B cell (primary cell): ENCODE measurements at regions not wholly inside any gene's neighbourhood (a gene's known extent, or its start where the extent isn't known, plus 50 kb on each side); places are given as distances from the start of the nearest gene placed in this dataset.

Source experiments
- ATAC-seq: fragments of 200-7000 bp; cut with Tn5 transposase; one replicate; pipeline ENCODE4 v1.10.0; 2021; ENCODE audit warnings: low read depth, mild to moderate bottlenecking, moderate number of reproducible peaks, moderate library complexity
- CTCF ChIA-PET: fragments of 350-600 bp; sonication (Branson Sonifier 250); formaldehyde crosslinking; loops from one replicate; lab custom pipeline; 2021; ENCODE audit warnings: antibody characterized with exemption, inconsistent platforms; lab: Charles Lee
- POLR2A ChIA-PET: fragments of 350-600 bp; sonication (Branson Sonifier 250); formaldehyde crosslinking; loops from one replicate; lab custom pipeline; 2021; ENCODE audit warnings: antibody characterized with exemption; lab: Charles Lee
- DNase-seq: peaks from one replicate; pipeline ENCODE4 v3.0.0; 2013
- H2AFZ ChIP-seq: 2 replicates; pipeline ENCODE4 v1.6.1; 2012; ENCODE audit warnings: mild to moderate bottlenecking, low read depth, low read length; ENCODE audit not compliant: insufficient read depth, poor library complexity, severe bottlenecking
- H3K27ac ChIP-seq, 2 donors: 1 replicate in 1 of 2; 2 replicates in 1 of 2; pipeline ENCODE4 v1.5.1; 2012 to 2013; ENCODE audit warnings: low read length in 2 of 2, mild to moderate bottlenecking in 2 of 2, moderate library complexity in 1 of 2
- H3K27me3 ChIP-seq, 4 experiments: fragments of 200-600 bp in 1 of 4; sonication (generic) in 1 of 4; replicated peaks in 1 of 4; 1 replicate in 2 of 4; 2 replicates in 2 of 4; pipeline versions ENCODE4 v1.6.1 to v1.7.0; 2013 to 2016; ENCODE audit warnings: low read length in 3 of 4, mild to moderate bottlenecking in 2 of 4, mixed read lengths in 1 of 4, moderate library complexity in 1 of 4; ENCODE audit not compliant: insufficient read depth in 4 of 4, control insufficient read depth in 3 of 4; ENCODE audit errors: control extremely low read depth in 1 of 4
- H3K36me3 ChIP-seq, 2 experiments: replicated peaks in 1 of 2; 1 replicate in 1 of 2; 2 replicates in 1 of 2; pipeline versions ENCODE4 v1.6.1 to v1.7.1; 2013; ENCODE audit warnings: low read length in 1 of 2; ENCODE audit not compliant: insufficient read depth in 2 of 2, control insufficient read depth in 1 of 2; ENCODE audit errors: control extremely low read depth in 1 of 2, extremely low read depth in 1 of 2
- H3K4me1 ChIP-seq, 2 donors: fragments of 200-600 bp in 1 of 2; sonication (generic) in 1 of 2; 1 replicate in 1 of 2; 2 replicates in 1 of 2; pipeline versions ENCODE4 v1.5.1 to v1.6.1; 2013 to 2017; ENCODE audit warnings: low read length in 2 of 2; ENCODE audit not compliant: control insufficient read depth in 2 of 2, insufficient read depth in 2 of 2
- H3K4me2 ChIP-seq: replicated peaks from 2 replicates; pipeline ENCODE3; 2012; ENCODE audit warnings: mild to moderate bottlenecking, low read depth, low read length; ENCODE audit not compliant: poor library complexity, severe bottlenecking
- H3K4me3 ChIP-seq, 5 experiments: fragments of 200-600 bp in 1 of 5; sonication (generic) in 1 of 5; 1 replicate in 3 of 5; 2 replicates in 2 of 5; pipeline versions ENCODE4 v1.5.1 to v1.7.0; 2011 to 2016; ENCODE audit warnings: low read length in 4 of 5, mild to moderate bottlenecking in 4 of 5, low read depth in 2 of 5, control low read depth in 1 of 5, moderate library complexity in 1 of 5; ENCODE audit not compliant: insufficient read depth in 1 of 5; ENCODE audit errors: control extremely low read depth in 1 of 5, extremely low read depth in 1 of 5
- H3K79me2 ChIP-seq: fragments of 200-600 bp; sonication (generic); one replicate; pipeline ENCODE4 v1.6.0; 2016; ENCODE audit warnings: low read length; ENCODE audit not compliant: control insufficient read depth, insufficient read depth
- H3K9ac ChIP-seq: fragments of 200-600 bp; sonication (generic); 2 replicates; pipeline ENCODE4 v1.6.1; 2017; ENCODE audit warnings: mild to moderate bottlenecking, low read length, moderate library complexity
- H3K9me3 ChIP-seq, 3 donors: one replicate each; pipeline versions ENCODE4 v1.6.1 to v1.7.1; 2013; ENCODE audit warnings: low read length in 2 of 3; ENCODE audit not compliant: control insufficient read depth in 2 of 3, insufficient read depth in 1 of 3; ENCODE audit errors: control extremely low read depth in 1 of 3
- H4K20me1 ChIP-seq: 2 replicates; pipeline ENCODE4 v1.6.0; 2012; ENCODE audit warnings: mild to moderate bottlenecking, low read length; ENCODE audit not compliant: insufficient read depth, control insufficient read depth, poor library complexity, severe bottlenecking
- H3K27ac Mint-ChIP-seq: one replicate; pipeline ENCODE4 v1.8.0; 2021; ENCODE audit warnings: mixed read lengths
- H3K27me3 Mint-ChIP-seq: one replicate; pipeline ENCODE4 v1.8.0; 2021; ENCODE audit warnings: mixed read lengths
- H3K4me1 Mint-ChIP-seq: one replicate; pipeline ENCODE4 v1.8.0; 2021; ENCODE audit warnings: mixed read lengths
- H3K4me3 Mint-ChIP-seq: one replicate; pipeline ENCODE4 v1.8.0; 2021; ENCODE audit warnings: mixed read lengths
- H3K9me3 Mint-ChIP-seq: one replicate; pipeline ENCODE4 v1.8.0; 2022; ENCODE audit warnings: mixed read lengths; ENCODE audit not compliant: insufficient read depth
- EZH2 ChIP-seq: IDR thresholded peaks from 2 replicates; pipeline ENCODE4 v1.6.1; 2012; ENCODE audit warnings: borderline replicate concordance, low read depth, mild to moderate bottlenecking, moderate library complexity, low read length; ENCODE audit not compliant: insufficient read depth, poor library complexity, severe bottlenecking
- WGBS: methylation state at CpG from one replicate; pipeline ENCODE4 v1.1.5; 2013; ENCODE audit warnings: missing lambda C conversion rate; ENCODE audit not compliant: insufficient coverage; 5-methylcytosine and 5-hydroxymethylcytosine counted together
- intact Hi-C: fragments of 100-400 bp; cut with micrococcal nuclease; formaldehyde crosslinking; loops from one replicate; pipeline ENCODE4 v1.10.0; 2022
- TF ChIP-seq, protein P1 (sequence below): fragments of 200-600 bp; IDR thresholded peaks from one replicate; pipeline ENCODE4 v1.8.0; 2022; ENCODE audit warnings: antibody characterized with exemption, mild to moderate bottlenecking

- TF ChIP-seq, protein P1, sequence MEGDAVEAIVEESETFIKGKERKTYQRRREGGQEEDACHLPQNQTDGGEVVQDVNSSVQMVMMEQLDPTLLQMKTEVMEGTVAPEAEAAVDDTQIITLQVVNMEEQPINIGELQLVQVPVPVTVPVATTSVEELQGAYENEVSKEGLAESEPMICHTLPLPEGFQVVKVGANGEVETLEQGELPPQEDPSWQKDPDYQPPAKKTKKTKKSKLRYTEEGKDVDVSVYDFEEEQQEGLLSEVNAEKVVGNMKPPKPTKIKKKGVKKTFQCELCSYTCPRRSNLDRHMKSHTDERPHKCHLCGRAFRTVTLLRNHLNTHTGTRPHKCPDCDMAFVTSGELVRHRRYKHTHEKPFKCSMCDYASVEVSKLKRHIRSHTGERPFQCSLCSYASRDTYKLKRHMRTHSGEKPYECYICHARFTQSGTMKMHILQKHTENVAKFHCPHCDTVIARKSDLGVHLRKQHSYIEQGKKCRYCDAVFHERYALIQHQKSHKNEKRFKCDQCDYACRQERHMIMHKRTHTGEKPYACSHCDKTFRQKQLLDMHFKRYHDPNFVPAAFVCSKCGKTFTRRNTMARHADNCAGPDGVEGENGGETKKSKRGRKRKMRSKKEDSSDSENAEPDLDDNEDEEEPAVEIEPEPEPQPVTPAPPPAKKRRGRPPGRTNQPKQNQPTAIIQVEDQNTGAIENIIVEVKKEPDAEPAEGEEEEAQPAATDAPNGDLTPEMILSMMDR = no peak
- TF ChIP-seq EZH2 = no peak
- H3K4me2 ChIP-seq = no peak overlapping the region
- DNase-seq (no peak), ATAC-seq (no peak)
- Mint-ChIP-seq H3K4me1 (no peaks in the 10 kb centered on the region), H3K27ac (no peak overlapping the region), H3K9me3 (no peaks in the 10 kb centered on the region), H3K4me3 (no peak overlapping the region), H3K27me3 (no peaks in the 10 kb centered on the region)
- H3K79me2 ChIP-seq = no peaks in the 10 kb centered on the region
- H2AFZ ChIP-seq = no peak overlapping the region
- no peaks in the 10 kb centered on the region for H4K20me1 ChIP-seq
- H3K9ac ChIP-seq = no peak overlapping the region
- WGBS = 80% methylated on average over 2 of the region's 3 CpGs
- POLR2A ChIA-PET = no interaction called here
- no peak overlapping the region for H3K4me3 ChIP-seq
- H3K27ac ChIP-seq = no peak overlapping the region
- CTCF ChIA-PET = no interaction called here
- H3K4me1 ChIP-seq = no peaks in the 10 kb centered on the region
- no peaks in the 10 kb centered on the region for H3K36me3 ChIP-seq
- no peaks in the 10 kb centered on the region for H3K27me3 ChIP-seq
- intact Hi-C loops = no loop called here
- no peaks in the 10 kb centered on the region for H3K9me3 ChIP-seq
Observed at GRCh38 chr6:113144117-113144516, 713.0 kb upstream of the MARCKS start.

GRCh38 chr6:113146878-113147277 lies 710.3 kb upstream of the MARCKS start:
- H4K20me1 ChIP-seq = no peaks in the 10 kb centered on the region
- ATAC-seq (no peak), DNase-seq (no peak)
- TF ChIP-seq, protein P1 = no peak
- H2AFZ ChIP-seq = no peak overlapping the region
- Mint-ChIP-seq H3K27ac (no peak overlapping the region), H3K9me3 (no peaks in the 10 kb centered on the region), H3K27me3 (no peaks in the 10 kb centered on the region), H3K4me3 (no peak overlapping the region), H3K4me1 (no peaks in the 10 kb centered on the region)
- no peaks in the 10 kb centered on the region for H3K79me2 ChIP-seq
- no peak overlapping the region for H3K4me3 ChIP-seq
- H3K27ac ChIP-seq = no peak overlapping the region
- no peak overlapping the region for H3K9ac ChIP-seq
- H3K36me3 ChIP-seq = no peaks in the 10 kb centered on the region
- POLR2A ChIA-PET = no interaction called here
- 100% methylated on average over 1 of the region's 1 CpG for WGBS
- H3K9me3 ChIP-seq = no peaks in the 10 kb centered on the region
- CTCF ChIA-PET = no interaction called here
- H3K4me2 ChIP-seq = no peak overlapping the region
- intact Hi-C loops = no loop called here
- H3K27me3 ChIP-seq = no peaks in the 10 kb centered on the region
- H3K4me1 ChIP-seq = no peaks in the 10 kb centered on the region
